ENCODE measurements at regions not wholly inside any gene's neighbourhood (a gene's known extent, or its start where the extent isn't known, plus 50 kb on each side); places are given as distances from the start of the nearest gene placed in this dataset.
"Not testable (repeated sequence)": the region's sequence is repeated elsewhere in the genome, so short reads cannot be mapped to it uniquely, and the experiment has no call there.

DNA sequence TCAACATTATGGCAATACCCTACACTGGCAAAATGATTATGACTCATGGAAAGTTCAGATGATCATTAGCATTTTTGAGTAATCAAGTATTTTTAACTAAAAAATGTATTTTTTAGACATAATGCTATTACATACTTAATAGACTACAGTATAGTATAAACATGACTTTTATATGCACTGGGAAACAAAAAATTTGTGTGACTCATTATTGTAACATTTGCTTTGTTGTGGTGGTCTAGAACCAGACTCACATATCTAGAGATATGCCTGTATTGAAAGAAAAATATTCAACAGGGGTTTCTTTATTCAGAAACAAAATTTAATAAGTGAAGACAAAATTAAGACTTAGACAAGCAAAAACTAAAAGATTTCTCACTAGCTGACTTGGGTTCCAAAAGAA is 385.3 kb upstream of the RIOK2 start:
- Mint-ChIP-seq H3K27ac (ENCODE audit: low read depth, unreplicated experiment) (no peak overlapping the region), H3K27me3 (ENCODE audit: insufficient read depth, unreplicated experiment) (no peaks in the 10 kb centered on the region), H3K36me3 (ENCODE audit: insufficient read depth, unreplicated experiment) (no peaks in the 10 kb centered on the region), H3K4me1 (ENCODE audit: insufficient read depth, unreplicated experiment) (no peaks in the 10 kb centered on the region), H3K4me3 (ENCODE audit: unreplicated experiment) (no peak overlapping the region), H3K9me3 (ENCODE audit: unreplicated experiment) (peaks cover 16% of the 10 kb centered on the region)
- TF ChIP-seq, protein P1, sequence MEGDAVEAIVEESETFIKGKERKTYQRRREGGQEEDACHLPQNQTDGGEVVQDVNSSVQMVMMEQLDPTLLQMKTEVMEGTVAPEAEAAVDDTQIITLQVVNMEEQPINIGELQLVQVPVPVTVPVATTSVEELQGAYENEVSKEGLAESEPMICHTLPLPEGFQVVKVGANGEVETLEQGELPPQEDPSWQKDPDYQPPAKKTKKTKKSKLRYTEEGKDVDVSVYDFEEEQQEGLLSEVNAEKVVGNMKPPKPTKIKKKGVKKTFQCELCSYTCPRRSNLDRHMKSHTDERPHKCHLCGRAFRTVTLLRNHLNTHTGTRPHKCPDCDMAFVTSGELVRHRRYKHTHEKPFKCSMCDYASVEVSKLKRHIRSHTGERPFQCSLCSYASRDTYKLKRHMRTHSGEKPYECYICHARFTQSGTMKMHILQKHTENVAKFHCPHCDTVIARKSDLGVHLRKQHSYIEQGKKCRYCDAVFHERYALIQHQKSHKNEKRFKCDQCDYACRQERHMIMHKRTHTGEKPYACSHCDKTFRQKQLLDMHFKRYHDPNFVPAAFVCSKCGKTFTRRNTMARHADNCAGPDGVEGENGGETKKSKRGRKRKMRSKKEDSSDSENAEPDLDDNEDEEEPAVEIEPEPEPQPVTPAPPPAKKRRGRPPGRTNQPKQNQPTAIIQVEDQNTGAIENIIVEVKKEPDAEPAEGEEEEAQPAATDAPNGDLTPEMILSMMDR (IDR thresholded peaks at IDR 0.05; ENCODE audit: unreplicated experiment): no peak
- no TSS peak for BruUV-seq (replicated peaks)
- DNase-seq (ENCODE audit: unreplicated experiment): no peak
- POLR2A ChIA-PET: interaction anchor here (0.6 kb wide), 1 partner anchor 8 kb away, joined by 3 read pairs; no protein-coding TSS in a partner anchor
- intact Hi-C loops (cut with micrococcal nuclease): no loop called here
- CTCF ChIA-PET: no interaction called here

DNA sequence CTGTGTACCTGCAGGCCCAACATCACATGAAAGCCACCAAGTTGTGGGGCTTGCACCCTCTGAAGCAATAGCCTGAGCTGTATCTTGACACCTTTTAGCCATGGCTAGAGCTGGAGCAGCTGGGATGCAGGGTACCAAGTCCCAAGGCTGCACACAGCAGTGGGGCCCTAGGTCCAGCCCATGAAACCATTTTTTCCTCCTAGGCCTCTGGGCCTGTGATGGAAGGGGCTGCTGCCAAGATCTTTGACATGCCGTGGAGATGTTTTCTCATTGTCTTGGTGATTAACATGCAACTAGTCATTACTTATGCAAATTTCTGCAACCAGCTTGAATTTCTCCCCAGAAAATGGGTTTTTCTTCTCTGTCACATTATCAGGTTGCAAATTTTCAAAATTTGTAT is 387.2 kb upstream of the RIOK2 start:
- BruUV-seq (replicated peaks): no TSS peak
- CTCF ChIA-PET: interaction anchor here (1.1 to 1.7 kb wide), 3 partner anchors 10 to 1198 kb away, joined by 4 to 7 read pairs (median 4); no protein-coding TSS in a partner anchor
- DNase-seq (ENCODE audit: unreplicated experiment): no peak
- intact Hi-C loops (cut with micrococcal nuclease): no loop called here
- H3K36me3 Mint-ChIP-seq (ENCODE audit: insufficient read depth, unreplicated experiment): no peaks in the 10 kb centered on the region
- H3K4me3 Mint-ChIP-seq (ENCODE audit: unreplicated experiment): no peak overlapping the region
- peaks cover 9% of the 10 kb centered on the region for H3K9me3 Mint-ChIP-seq (ENCODE audit: unreplicated experiment)
- no peaks in the 10 kb centered on the region for H3K27me3 Mint-ChIP-seq (ENCODE audit: insufficient read depth, unreplicated experiment)
- POLR2A ChIA-PET: no interaction called here
- H3K4me1 Mint-ChIP-seq (ENCODE audit: insufficient read depth, unreplicated experiment): no peaks in the 10 kb centered on the region
- TF ChIP-seq, protein P1 (IDR thresholded peaks at IDR 0.05; ENCODE audit: unreplicated experiment): no peak
- H3K27ac Mint-ChIP-seq (ENCODE audit: low read depth, unreplicated experiment): no peak overlapping the region

DNA sequence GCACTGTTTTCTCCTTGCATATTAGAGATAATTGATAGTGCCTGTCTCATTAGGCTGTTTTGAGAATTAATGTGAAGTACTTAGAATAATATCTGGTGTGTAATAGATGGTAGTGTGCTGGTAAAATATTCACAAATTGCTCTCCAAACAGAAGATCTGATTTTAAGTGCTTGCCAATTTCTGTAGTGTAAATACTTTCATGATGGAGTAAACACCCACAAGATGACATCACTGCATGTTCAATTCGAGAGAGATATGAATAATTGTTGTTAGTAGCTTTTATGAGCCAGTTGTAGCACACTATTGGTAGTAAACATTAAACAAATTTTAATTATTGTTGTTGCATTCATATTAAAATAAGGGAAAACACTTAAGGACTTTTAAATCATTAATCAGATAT is 392.3 kb upstream of the RIOK2 start:
- Mint-ChIP-seq H3K9me3 (ENCODE audit: unreplicated experiment) (peaks cover 9% of the 10 kb centered on the region), H3K4me3 (ENCODE audit: unreplicated experiment) (no peak overlapping the region), H3K27me3 (ENCODE audit: insufficient read depth, unreplicated experiment) (no peaks in the 10 kb centered on the region), H3K27ac (ENCODE audit: low read depth, unreplicated experiment) (no peak overlapping the region), H3K36me3 (ENCODE audit: insufficient read depth, unreplicated experiment) (no peaks in the 10 kb centered on the region), H3K4me1 (ENCODE audit: insufficient read depth, unreplicated experiment) (no peaks in the 10 kb centered on the region)
- no TSS peak for BruUV-seq (replicated peaks)
- CTCF ChIA-PET: interaction anchor here (0.7 kb wide), 1 partner anchor 1220 kb away, joined by 5 read pairs; no protein-coding TSS in a partner anchor
- intact Hi-C loops (cut with micrococcal nuclease): no loop called here
- POLR2A ChIA-PET: no interaction called here
- no peak for DNase-seq (ENCODE audit: unreplicated experiment)
- TF ChIP-seq, protein P1 (IDR thresholded peaks at IDR 0.05; ENCODE audit: unreplicated experiment): no peak

DNA sequence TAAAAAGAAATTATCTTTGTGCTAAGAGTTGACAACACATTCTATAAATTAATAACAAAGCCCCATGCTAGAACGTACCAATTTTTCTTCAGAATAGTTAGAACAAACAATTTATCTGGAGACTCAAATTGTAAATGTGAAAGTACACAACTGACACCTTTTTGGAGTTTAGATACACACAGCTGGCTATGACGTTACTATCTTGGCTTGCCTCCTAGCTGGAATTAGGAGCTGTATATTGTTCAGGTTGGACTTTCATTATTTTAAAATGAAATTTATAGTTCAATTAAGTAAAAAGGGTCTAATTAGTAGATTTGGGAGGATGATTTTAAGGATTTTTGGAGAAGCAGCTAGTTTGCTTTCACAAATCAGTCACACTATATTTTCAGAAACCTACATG is 393.9 kb upstream of the RIOK2 start:
- ChIA-PET POLR2A (interaction anchor here (0.6 kb wide), 1 partner anchor 1353 kb away, joined by 3 read pairs; no protein-coding TSS in a partner anchor), CTCF (interaction anchor here (0.7 kb wide), 1 partner anchor 17 kb away, joined by 3 read pairs; no protein-coding TSS in a partner anchor)
- TF ChIP-seq, protein P1 (IDR thresholded peaks at IDR 0.05; ENCODE audit: unreplicated experiment): no peak
- Mint-ChIP-seq H3K4me1 (ENCODE audit: insufficient read depth, unreplicated experiment) (no peaks in the 10 kb centered on the region), H3K27ac (ENCODE audit: low read depth, unreplicated experiment) (no peak overlapping the region), H3K9me3 (ENCODE audit: unreplicated experiment) (no peaks in the 10 kb centered on the region), H3K27me3 (ENCODE audit: insufficient read depth, unreplicated experiment) (no peaks in the 10 kb centered on the region), H3K36me3 (ENCODE audit: insufficient read depth, unreplicated experiment) (no peaks in the 10 kb centered on the region), H3K4me3 (ENCODE audit: unreplicated experiment) (no peak overlapping the region)
- no TSS peak for BruUV-seq (replicated peaks)
- no peak for DNase-seq (ENCODE audit: unreplicated experiment)
- intact Hi-C loops (cut with micrococcal nuclease): no loop called here

DNA sequence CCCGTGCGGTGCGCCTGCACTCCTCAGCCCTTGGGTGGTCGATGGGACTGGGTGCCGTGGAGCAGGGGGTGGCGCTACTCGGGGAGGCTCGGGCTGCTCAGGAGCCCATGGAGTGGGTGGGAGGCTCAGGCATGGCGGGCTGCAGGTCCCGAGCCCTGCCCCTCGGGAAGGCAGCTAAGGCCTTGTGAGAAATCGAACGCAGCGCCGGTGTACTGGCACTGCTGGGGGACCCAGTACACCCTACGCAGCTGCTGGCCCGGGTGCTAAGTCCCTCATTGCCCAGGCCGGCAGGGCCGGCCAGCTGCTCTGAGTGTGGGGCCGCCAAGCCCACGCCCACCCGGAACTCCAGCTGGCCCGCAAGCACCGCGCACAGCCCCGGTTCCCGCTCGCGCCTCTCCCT is 396.9 kb upstream of the RIOK2 start:
- BruUV-seq (replicated peaks); H3K4me1 Mint-ChIP-seq (ENCODE audit: insufficient read depth, unreplicated experiment); H3K4me3 Mint-ChIP-seq (ENCODE audit: unreplicated experiment); H3K36me3 Mint-ChIP-seq (ENCODE audit: insufficient read depth, unreplicated experiment); H3K27ac Mint-ChIP-seq (ENCODE audit: low read depth, unreplicated experiment); CTCF ChIA-PET; H3K9me3 Mint-ChIP-seq (ENCODE audit: unreplicated experiment); intact Hi-C loops (cut with micrococcal nuclease); DNase-seq (ENCODE audit: unreplicated experiment); H3K27me3 Mint-ChIP-seq (ENCODE audit: insufficient read depth, unreplicated experiment); POLR2A ChIA-PET: not testable (repeated sequence)
